ENCODE measurements at regions not wholly inside any gene's neighbourhood (a gene's known extent, or its start where the extent isn't known, plus 50 kb on each side); places are given as distances from the start of the nearest gene placed in this dataset.

GRCh38 chr6:166862978-166863530 lies 93.3 kb downstream of the RNASET2 start:
- TF ChIP-seq CTCF (conservative IDR thresholded peaks at IDR 0.05 in 1 of 2, IDR thresholded peaks at IDR 0.05 in 1 of 2; ENCODE audit: extremely low read depth in 1 of 2, insufficient read depth in 1 of 2, low read depth in 1 of 2, low read length in 2 of 2) (no peak), EZH2 (IDR thresholded peaks at IDR 0.05; ENCODE audit: borderline replicate concordance, low read length) (no peak)

Data from mammary epithelial cell (primary cell).